HCT116 (cell line): ENCODE measurements at regions not wholly inside any gene's neighbourhood (a gene's known extent, or its start where the extent isn't known, plus 50 kb on each side); places are given as distances from the start of the nearest gene placed in this dataset.

ENCODE experiments used
- CTCF ChIP-seq, 3 experiments: fragments of 200-600 bp in 1 of 3; sonication (generic) in 1 of 3; IDR thresholded peaks in 2 of 3; conservative IDR thresholded peaks in 1 of 3; 2 replicates each; pipeline ENCODE4 v1.5.1; 2012 to 2017; ENCODE audit warnings: low read depth in 2 of 3, low read length in 2 of 3, antibody characterized with exemption in 1 of 3, borderline replicate concordance in 1 of 3, control low read depth in 1 of 3, mild to moderate bottlenecking in 1 of 3, mixed read lengths in 1 of 3, mixed run types in 1 of 3, moderate library complexity in 1 of 3; ENCODE audit not compliant: insufficient read depth in 1 of 3
- EGR1 ChIP-seq: IDR thresholded peaks from 2 replicates; pipeline ENCODE4 v1.6.1; 2012; ENCODE audit warnings: low read depth
- ELF1 ChIP-seq: IDR thresholded peaks from 2 replicates; pipeline ENCODE4 v1.6.1; 2012; ENCODE audit warnings: low read depth, borderline replicate concordance
- EZH2 ChIP-seq: fragments of 200-600 bp; sonication (generic); IDR thresholded peaks from 2 replicates; pipeline ENCODE4 v1.6.1; 2017; ENCODE audit warnings: antibody characterized with exemption, mixed run types
- EZH2phosphoT487 ChIP-seq: fragments of 200-600 bp; IDR thresholded peaks from 2 replicates; pipeline ENCODE4 v1.6.1; 2018; ENCODE audit warnings: antibody characterized with exemption, borderline replicate concordance
- MAX ChIP-seq: IDR thresholded peaks from 2 replicates; pipeline ENCODE4 v1.6.1; 2012
- POLR2A ChIP-seq: IDR thresholded peaks from 2 replicates; pipeline ENCODE4 v1.7.0; 2011; ENCODE audit warnings: borderline replicate concordance; ENCODE audit not compliant: insufficient read depth, insufficient read length; ENCODE audit errors: extremely low read depth
- POLR2AphosphoS5 ChIP-seq: IDR thresholded peaks from 2 replicates; pipeline ENCODE4 v1.6.1; 2011; ENCODE audit warnings: mild to moderate bottlenecking, low read depth, low read length, moderate library complexity

GRCh38 chr12:74408601-74409166 is 129.0 kb upstream of the ATXN7L3B start:
- no peak for TF ChIP-seq CTCF (IDR thresholded peaks at IDR 0.05 in 2 of 3, conservative IDR thresholded peaks at IDR 0.05 in 1 of 3; ENCODE audit: borderline replicate concordance in 1 of 3, insufficient read depth in 1 of 3, low read depth in 2 of 3, low read length in 2 of 3)
- TF ChIP-seq POLR2AphosphoS5, result no peak
- TF ChIP-seq EGR1, result no peak
- TF ChIP-seq EZH2phosphoT487, result no peak
- TF ChIP-seq ELF1, result no peak
- no peak for TF ChIP-seq MAX
- TF ChIP-seq POLR2A, result no peak
- TF ChIP-seq EZH2, result no peak
